ENCODE measurements at regions not wholly inside any gene's neighbourhood (a gene's known extent, or its start where the extent isn't known, plus 50 kb on each side); places are given as distances from the start of the nearest gene placed in this dataset.
"Not testable (repeated sequence)": the region's sequence is repeated elsewhere in the genome, so short reads cannot be mapped to it uniquely, and the experiment has no call there.

DNA sequence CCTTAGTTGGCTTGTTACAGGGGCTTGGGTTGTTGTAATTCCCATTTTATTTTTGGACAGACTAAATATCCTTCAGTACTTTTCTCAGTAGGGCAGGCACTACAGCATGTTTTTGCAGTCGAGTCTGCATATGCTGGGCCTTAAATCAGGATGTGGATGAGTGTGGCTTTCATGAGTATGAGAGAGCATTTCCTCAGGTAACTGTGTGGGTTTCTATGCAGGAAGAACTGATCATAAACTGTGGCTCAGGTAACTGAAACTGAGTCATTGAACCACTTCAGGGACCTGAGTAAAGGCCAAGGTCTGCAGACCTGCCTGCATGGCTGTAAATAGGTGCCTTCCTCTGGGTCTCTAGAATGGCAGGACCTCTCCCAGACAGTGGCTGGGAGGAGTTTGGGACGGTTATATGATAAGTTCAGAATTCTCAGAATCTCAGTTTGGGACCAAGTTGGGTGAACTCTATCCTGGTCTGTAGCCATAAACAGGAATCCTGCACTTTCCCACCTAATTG lies 112.1 kb downstream of the ZNF737 start:
- H3K27ac ChIP-seq = no peak overlapping the region
- TF ChIP-seq, protein P1, sequence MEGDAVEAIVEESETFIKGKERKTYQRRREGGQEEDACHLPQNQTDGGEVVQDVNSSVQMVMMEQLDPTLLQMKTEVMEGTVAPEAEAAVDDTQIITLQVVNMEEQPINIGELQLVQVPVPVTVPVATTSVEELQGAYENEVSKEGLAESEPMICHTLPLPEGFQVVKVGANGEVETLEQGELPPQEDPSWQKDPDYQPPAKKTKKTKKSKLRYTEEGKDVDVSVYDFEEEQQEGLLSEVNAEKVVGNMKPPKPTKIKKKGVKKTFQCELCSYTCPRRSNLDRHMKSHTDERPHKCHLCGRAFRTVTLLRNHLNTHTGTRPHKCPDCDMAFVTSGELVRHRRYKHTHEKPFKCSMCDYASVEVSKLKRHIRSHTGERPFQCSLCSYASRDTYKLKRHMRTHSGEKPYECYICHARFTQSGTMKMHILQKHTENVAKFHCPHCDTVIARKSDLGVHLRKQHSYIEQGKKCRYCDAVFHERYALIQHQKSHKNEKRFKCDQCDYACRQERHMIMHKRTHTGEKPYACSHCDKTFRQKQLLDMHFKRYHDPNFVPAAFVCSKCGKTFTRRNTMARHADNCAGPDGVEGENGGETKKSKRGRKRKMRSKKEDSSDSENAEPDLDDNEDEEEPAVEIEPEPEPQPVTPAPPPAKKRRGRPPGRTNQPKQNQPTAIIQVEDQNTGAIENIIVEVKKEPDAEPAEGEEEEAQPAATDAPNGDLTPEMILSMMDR (IDR thresholded peaks at IDR 0.05) = no peak

DNA sequence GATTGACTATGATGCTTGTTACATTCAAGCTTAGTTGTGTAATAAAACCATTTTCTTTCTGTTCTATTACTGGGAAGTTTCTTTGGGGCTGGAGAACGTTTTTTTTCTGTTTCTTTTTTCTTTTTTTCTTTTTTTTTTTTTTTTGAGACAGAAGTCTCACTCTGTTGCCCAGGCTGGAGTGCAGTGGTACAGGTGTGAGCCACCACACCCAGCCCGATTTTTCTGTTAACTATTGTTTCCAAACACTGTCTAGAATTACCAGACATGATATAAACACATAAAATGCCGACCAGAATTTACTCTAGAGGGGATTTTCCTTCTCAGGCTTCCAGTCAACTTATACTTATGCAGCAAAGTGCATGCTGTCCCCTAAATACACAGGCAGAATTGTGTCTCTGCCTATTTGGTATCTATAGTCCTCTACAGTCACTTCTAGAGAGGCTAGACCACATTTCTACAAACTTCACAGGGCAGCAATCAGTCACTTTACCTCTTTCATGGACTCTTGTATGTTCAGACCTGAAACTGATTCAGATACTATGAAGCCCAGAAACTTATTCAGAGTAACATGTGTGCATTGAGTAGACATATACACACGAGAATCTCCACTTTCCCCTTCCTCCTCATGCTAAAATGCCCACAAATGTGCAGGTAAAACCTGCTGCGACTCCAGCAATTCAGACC lies 121.2 kb downstream of the ZNF737 start:
- no peak overlapping the region for H3K27ac ChIP-seq
- TF ChIP-seq, protein P1 (IDR thresholded peaks at IDR 0.05) = no peak
- TF ChIP-seq ZFX (IDR thresholded peaks at IDR 0.05; ENCODE audit: borderline replicate concordance) = no peak

DNA sequence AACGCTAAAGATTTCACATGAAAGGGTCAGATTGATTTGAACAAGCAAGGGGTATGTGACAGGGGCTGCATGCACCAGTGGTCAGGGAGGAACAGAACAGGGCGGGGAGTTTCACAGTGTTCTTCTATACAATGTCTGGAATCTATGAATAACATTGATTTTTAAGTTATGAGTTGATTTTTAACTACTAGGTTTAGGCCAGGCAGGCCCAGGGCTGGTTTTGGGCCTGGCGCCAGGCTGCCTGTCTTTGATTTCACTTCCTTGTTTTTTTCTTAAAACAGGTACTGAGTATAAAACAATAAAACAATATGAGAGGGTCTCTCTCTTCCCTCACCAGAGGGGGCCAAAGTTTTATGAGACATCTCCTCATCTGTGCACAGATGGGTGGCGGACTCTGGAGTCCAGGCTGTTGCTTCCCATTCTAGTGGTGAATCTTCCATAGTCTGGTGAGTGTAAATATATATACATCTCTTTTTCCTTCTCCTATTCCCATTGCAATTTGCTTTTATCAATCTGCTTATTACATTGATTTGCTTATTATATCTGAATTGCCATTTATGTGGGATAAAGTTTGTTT lies 133.2 kb downstream of the ZNF737 start:
- H3K27ac ChIP-seq = not testable (repeated sequence)

DNA sequence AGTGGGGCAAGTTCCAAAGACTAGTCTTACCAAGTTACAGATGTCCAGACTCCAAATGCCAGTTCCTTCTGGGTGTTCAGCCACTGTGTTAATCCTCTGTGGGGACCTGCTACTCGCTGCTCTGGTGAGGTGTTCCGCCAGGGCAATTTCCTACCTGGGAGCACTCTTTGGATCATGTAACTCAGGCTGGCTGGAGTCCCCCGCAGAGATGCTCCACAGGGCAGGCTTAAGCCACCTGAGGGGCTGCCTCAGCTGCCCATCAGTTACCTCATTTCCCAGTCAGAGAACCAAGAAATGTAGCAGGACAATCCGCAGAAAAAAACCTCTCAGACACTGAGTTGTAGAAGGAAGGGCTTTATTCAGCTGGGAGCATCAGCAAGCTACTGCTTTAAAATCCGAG lies 133.8 kb downstream of the ZNF737 start:
- TF ChIP-seq ZFX (IDR thresholded peaks at IDR 0.05; ENCODE audit: borderline replicate concordance) = no peak
- TF ChIP-seq, protein P1 (IDR thresholded peaks at IDR 0.05) = no peak
- no peak overlapping the region for H3K27ac ChIP-seq

DNA sequence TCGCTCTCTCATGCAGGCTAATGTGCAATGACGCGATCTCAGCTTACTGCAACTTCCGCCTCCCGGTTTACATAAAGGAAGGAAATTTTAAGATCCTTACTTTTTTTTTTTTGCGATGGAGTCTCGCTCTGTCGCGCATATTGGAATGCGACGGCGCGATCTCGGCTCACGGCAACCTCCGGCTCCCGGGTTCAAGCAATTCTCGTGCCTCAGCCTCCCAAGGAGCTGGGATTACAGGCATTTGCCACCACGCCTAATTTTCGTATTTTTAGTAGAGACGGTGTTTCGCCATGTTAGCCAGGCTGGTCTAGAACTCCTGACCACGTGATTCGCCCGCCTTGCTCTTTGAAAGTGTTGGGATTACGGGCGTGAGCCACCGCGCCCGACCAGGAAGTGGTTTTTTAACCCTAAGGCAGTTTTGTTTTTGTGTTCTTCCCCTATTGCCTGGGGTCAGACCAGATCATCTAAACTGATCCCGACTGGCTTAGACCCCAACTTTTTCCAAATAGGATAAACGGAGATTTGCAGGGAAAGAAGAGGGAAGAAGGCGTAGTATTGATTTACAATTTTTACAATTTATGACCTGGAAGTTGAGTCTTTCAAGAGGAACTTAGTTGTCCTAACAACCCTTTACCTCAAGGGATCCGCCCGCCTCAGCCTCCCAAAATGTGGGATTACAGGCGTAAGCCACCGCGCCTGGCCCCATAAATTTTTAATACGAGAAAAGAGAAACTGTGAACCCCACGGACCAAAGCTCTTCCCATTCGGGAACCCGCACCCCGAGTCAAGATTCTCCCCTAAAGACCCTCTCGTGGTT lies 142.0 kb downstream of the ZNF737 start:
- no peak overlapping the region for H3K27ac ChIP-seq
- no peak for TF ChIP-seq ZFX (IDR thresholded peaks at IDR 0.05; ENCODE audit: borderline replicate concordance)
- TF ChIP-seq, protein P1 (IDR thresholded peaks at IDR 0.05) = no peak

DNA sequence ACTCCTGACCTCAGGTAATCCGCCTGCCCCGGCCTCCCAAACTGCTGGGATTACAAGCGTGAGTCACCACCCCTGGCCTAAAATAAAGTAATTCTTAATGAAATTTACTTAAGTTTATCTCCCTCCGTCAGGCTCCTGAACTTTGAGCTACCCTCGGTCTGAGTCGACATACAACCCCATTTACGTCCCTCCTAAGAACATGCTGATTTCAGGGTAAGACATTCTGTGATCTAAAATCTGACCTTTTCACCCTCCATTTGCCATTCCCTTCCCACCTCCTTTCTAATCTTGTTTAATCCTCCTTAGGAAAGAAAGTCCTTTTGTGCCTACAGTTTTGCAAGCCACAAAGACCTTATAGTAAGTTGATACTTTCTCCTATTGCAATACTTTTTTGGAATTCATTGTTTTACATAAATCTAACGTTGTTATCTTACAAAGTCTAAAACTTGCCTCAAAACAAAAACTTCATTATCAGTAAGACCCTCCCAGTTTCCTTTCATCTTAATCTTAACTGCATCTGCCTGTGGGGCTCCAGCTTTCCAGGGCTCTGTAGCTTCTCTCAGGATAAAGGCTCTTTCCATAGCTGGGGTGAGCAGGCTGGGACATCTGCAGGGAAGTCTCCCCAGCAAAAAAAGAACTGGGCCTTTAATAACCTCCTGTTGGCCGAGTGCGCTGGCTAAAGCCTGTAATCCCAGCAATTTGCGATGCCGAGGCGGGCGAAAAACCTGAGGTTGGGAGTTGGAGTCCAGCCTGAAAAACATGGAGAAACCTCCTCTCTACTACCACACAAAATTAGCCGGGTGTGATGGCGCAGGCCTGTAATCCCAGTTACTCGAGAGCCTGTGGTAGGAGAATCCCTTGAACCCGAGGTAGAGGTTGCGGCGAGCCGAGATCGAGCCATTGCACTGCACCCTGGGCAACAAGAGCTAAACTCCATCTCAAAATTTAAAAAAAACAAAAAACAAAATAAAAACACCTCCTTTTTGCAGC lies 143.1 kb downstream of the ZNF737 start:
- H3K27ac ChIP-seq = no peak overlapping the region
- TF ChIP-seq, protein P1 (IDR thresholded peaks at IDR 0.05) = no peak
- TF ChIP-seq ZFX (IDR thresholded peaks at IDR 0.05; ENCODE audit: borderline replicate concordance) = no peak

DNA sequence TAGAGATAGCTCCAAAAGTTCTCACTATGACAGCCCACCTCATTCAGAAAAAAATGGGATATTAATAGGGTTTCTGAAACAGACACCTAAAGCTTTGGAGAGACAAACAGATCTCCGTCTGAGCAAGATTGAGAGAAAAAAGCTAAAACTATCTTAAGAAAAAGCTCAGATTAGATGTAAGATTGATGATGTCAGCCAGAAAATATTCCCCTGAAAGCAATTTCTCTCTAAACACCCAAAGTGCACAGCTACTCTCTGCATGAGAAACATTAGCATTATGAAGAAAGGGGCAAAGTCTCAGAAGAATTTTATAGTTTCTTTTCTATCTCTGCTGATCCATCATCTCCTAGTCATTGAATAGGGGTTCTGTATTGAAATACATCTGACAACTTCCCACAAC lies 148.9 kb downstream of the ZNF737 start:
- no peak overlapping the region for H3K27ac ChIP-seq
- TF ChIP-seq, protein P1 (IDR thresholded peaks at IDR 0.05) = no peak
- TF ChIP-seq ZFX (IDR thresholded peaks at IDR 0.05; ENCODE audit: borderline replicate concordance) = no peak

All from 22Rv1 (cell line).